ENCODE measurements at regions not wholly inside any gene's neighbourhood (a gene's known extent, or its start where the extent isn't known, plus 50 kb on each side); places are given as distances from the start of the nearest gene placed in this dataset.

- TF ChIP-seq, protein P1, sequence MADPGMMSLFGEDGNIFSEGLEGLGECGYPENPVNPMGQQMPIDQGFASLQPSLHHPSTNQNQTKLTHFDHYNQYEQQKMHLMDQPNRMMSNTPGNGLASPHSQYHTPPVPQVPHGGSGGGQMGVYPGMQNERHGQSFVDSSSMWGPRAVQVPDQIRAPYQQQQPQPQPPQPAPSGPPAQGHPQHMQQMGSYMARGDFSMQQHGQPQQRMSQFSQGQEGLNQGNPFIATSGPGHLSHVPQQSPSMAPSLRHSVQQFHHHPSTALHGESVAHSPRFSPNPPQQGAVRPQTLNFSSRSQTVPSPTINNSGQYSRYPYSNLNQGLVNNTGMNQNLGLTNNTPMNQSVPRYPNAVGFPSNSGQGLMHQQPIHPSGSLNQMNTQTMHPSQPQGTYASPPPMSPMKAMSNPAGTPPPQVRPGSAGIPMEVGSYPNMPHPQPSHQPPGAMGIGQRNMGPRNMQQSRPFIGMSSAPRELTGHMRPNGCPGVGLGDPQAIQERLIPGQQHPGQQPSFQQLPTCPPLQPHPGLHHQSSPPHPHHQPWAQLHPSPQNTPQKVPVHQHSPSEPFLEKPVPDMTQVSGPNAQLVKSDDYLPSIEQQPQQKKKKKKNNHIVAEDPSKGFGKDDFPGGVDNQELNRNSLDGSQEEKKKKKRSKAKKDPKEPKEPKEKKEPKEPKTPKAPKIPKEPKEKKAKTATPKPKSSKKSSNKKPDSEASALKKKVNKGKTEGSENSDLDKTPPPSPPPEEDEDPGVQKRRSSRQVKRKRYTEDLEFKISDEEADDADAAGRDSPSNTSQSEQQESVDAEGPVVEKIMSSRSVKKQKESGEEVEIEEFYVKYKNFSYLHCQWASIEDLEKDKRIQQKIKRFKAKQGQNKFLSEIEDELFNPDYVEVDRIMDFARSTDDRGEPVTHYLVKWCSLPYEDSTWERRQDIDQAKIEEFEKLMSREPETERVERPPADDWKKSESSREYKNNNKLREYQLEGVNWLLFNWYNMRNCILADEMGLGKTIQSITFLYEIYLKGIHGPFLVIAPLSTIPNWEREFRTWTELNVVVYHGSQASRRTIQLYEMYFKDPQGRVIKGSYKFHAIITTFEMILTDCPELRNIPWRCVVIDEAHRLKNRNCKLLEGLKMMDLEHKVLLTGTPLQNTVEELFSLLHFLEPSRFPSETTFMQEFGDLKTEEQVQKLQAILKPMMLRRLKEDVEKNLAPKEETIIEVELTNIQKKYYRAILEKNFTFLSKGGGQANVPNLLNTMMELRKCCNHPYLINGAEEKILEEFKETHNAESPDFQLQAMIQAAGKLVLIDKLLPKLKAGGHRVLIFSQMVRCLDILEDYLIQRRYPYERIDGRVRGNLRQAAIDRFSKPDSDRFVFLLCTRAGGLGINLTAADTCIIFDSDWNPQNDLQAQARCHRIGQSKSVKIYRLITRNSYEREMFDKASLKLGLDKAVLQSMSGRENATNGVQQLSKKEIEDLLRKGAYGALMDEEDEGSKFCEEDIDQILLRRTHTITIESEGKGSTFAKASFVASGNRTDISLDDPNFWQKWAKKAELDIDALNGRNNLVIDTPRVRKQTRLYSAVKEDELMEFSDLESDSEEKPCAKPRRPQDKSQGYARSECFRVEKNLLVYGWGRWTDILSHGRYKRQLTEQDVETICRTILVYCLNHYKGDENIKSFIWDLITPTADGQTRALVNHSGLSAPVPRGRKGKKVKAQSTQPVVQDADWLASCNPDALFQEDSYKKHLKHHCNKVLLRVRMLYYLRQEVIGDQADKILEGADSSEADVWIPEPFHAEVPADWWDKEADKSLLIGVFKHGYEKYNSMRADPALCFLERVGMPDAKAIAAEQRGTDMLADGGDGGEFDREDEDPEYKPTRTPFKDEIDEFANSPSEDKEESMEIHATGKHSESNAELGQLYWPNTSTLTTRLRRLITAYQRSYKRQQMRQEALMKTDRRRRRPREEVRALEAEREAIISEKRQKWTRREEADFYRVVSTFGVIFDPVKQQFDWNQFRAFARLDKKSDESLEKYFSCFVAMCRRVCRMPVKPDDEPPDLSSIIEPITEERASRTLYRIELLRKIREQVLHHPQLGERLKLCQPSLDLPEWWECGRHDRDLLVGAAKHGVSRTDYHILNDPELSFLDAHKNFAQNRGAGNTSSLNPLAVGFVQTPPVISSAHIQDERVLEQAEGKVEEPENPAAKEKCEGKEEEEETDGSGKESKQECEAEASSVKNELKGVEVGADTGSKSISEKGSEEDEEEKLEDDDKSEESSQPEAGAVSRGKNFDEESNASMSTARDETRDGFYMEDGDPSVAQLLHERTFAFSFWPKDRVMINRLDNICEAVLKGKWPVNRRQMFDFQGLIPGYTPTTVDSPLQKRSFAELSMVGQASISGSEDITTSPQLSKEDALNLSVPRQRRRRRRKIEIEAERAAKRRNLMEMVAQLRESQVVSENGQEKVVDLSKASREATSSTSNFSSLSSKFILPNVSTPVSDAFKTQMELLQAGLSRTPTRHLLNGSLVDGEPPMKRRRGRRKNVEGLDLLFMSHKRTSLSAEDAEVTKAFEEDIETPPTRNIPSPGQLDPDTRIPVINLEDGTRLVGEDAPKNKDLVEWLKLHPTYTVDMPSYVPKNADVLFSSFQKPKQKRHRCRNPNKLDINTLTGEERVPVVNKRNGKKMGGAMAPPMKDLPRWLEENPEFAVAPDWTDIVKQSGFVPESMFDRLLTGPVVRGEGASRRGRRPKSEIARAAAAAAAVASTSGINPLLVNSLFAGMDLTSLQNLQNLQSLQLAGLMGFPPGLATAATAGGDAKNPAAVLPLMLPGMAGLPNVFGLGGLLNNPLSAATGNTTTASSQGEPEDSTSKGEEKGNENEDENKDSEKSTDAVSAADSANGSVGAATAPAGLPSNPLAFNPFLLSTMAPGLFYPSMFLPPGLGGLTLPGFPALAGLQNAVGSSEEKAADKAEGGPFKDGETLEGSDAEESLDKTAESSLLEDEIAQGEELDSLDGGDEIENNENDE (IDR thresholded peaks at IDR 0.05; ENCODE audit: insufficient replicate concordance, low read length): no peak
- no peak for TF ChIP-seq KDM4A (IDR thresholded peaks at IDR 0.05; ENCODE audit: low read depth, low read length, severe bottlenecking)
- no peak for TF ChIP-seq EP300 (IDR thresholded peaks at IDR 0.05; ENCODE audit: borderline replicate concordance in 1 of 2, low read depth in 2 of 2, low read length in 2 of 2)
- TF ChIP-seq SAP30 (IDR thresholded peaks at IDR 0.05; ENCODE audit: insufficient read depth, insufficient replicate concordance, low read length): no peak
- no peak for TF ChIP-seq RAD21 (IDR thresholded peaks at IDR 0.05 in 1 of 2, conservative IDR thresholded peaks at IDR 0.05 in 1 of 2; ENCODE audit: low read depth in 2 of 2, low read length in 2 of 2)
- TF ChIP-seq ASH2L (IDR thresholded peaks at IDR 0.05; ENCODE audit: low read length): no peak
- TF ChIP-seq MAFK (IDR thresholded peaks at IDR 0.05; ENCODE audit: low read depth, low read length): no peak
- TF ChIP-seq NANOG (IDR thresholded peaks at IDR 0.05; ENCODE audit: insufficient read depth, low read depth, low read length, poor library complexity, severe bottlenecking): no peak
- TF ChIP-seq, protein P2, sequence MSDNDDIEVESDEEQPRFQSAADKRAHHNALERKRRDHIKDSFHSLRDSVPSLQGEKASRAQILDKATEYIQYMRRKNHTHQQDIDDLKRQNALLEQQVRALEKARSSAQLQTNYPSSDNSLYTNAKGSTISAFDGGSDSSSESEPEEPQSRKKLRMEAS (IDR thresholded peaks at IDR 0.05): no peak
- no peak for TF ChIP-seq TCF12 (IDR thresholded peaks at IDR 0.05; ENCODE audit: low read depth, low read length)
Measured at GRCh38 chr17:73952082-73952479, 251.4 kb upstream of the RPL38 start (continued).
